ENCODE measurements at regions not wholly inside any gene's neighbourhood (a gene's known extent, or its start where the extent isn't known, plus 50 kb on each side); places are given as distances from the start of the nearest gene placed in this dataset.

- Histone ChIP-seq H3K36me3 (ENCODE audit: control insufficient read depth in 2 of 2, insufficient read depth in 1 of 2, low read length in 2 of 2) (no peaks in the 10 kb centered on the region), H3K27ac (ENCODE audit: extremely low read depth, low read depth, low read length) (no peak overlapping the region), H3K9me3 (ENCODE audit: control insufficient read depth, insufficient read depth, low read depth, low read length) (no peaks in the 10 kb centered on the region), H3K4me3 (ENCODE audit: low read depth, low read length) (no peak overlapping the region), H3K4me1 (ENCODE audit: control insufficient read depth, insufficient read depth, low read length) (no peaks in the 10 kb centered on the region)
- POLR2A ChIA-PET = no interaction called here
- CTCF ChIA-PET = no interaction called here
- TF ChIP-seq ZNF701 (tag by site-specific recombination; IDR thresholded peaks at IDR 0.05) (no peak), ZNF324 (tag by site-specific recombination; IDR thresholded peaks at IDR 0.05) (no peak), ZNF792 (tag by site-specific recombination; IDR thresholded peaks at IDR 0.05) (no peak)
Observed at GRCh38 chr2:116142644-116143227, 1671.8 kb upstream of the DDX18 start.

- ChIA-PET CTCF (no interaction called here), POLR2A (no interaction called here)
- no peak overlapping the region for H3K27ac ChIP-seq (ENCODE audit: extremely low read depth, low read depth, low read length)
- no peaks in the 10 kb centered on the region for H3K9me3 ChIP-seq (ENCODE audit: control insufficient read depth, insufficient read depth, low read depth, low read length)
- H3K4me1 ChIP-seq (ENCODE audit: control insufficient read depth, insufficient read depth, low read length) = no peaks in the 10 kb centered on the region
- H3K36me3 ChIP-seq (ENCODE audit: control insufficient read depth in 2 of 2, insufficient read depth in 1 of 2, low read length in 2 of 2) = no peaks in the 10 kb centered on the region
- no peak overlapping the region for H3K4me3 ChIP-seq (ENCODE audit: low read depth, low read length)
- no peak for TF ChIP-seq ZNF146 (tag by site-specific recombination; IDR thresholded peaks at IDR 0.05)
- no peak for TF ChIP-seq KLF1 (tag by site-specific recombination; IDR thresholded peaks at IDR 0.05)
- no peak for TF ChIP-seq ZNF26 (tag by site-specific recombination; IDR thresholded peaks at IDR 0.05)
- no peak for TF ChIP-seq ZBTB26 (tag by site-specific recombination; optimal IDR thresholded peaks at IDR 0.05)
- TF ChIP-seq ZNF114 (tag by site-specific recombination; IDR thresholded peaks at IDR 0.05) = no peak
- no peak for TF ChIP-seq ZBTB11 (tag by site-specific recombination; conservative IDR thresholded peaks at IDR 0.05; ENCODE audit: low read depth)
- TF ChIP-seq ZNF48 (tag by site-specific recombination; IDR thresholded peaks at IDR 0.05) = no peak
- TF ChIP-seq ZNF112 (tag by site-specific recombination; IDR thresholded peaks at IDR 0.05) = no peak
- TF ChIP-seq WT1 (tag by site-specific recombination; IDR thresholded peaks at IDR 0.05) = no peak
- TF ChIP-seq ZNF692 (tag by site-specific recombination; IDR thresholded peaks at IDR 0.05) = no peak
- no peak for TF ChIP-seq KLF7 (tag by site-specific recombination; IDR thresholded peaks at IDR 0.05; ENCODE audit: borderline replicate concordance)
- TF ChIP-seq PBX3 (CRISPR knock-in tag; IDR thresholded peaks at IDR 0.05) = no peak
- TF ChIP-seq ZNF76 (tag by site-specific recombination; IDR thresholded peaks at IDR 0.05; ENCODE audit: borderline replicate concordance, low read depth) = no peak
- TF ChIP-seq ZNF580 (tag by site-specific recombination; IDR thresholded peaks at IDR 0.05) = no peak
- TF ChIP-seq ZNF23 (tag by site-specific recombination; IDR thresholded peaks at IDR 0.05; ENCODE audit: borderline replicate concordance) = no peak
- TF ChIP-seq PRDM2 (tag by site-specific recombination; IDR thresholded peaks at IDR 0.05; ENCODE audit: borderline replicate concordance) = no peak
- no peak for TF ChIP-seq HOXA7 (CRISPR knock-in tag; IDR thresholded peaks at IDR 0.05; ENCODE audit: borderline replicate concordance)
Observed at GRCh38 chr2:116145031-116145430, 1669.5 kb upstream of the DDX18 start.

All from HEK293 (cell line).